ENCODE measurements at regions not wholly inside any gene's neighbourhood (a gene's known extent, or its start where the extent isn't known, plus 50 kb on each side); places are given as distances from the start of the nearest gene placed in this dataset.

GRCh38 chr3:150259526-150260397 is 148.3 kb upstream of the TSC22D2 start:
- TF ChIP-seq CTCF (IDR thresholded peaks at IDR 0.05; ENCODE audit: insufficient read depth, low read depth, low read length), result no peak
- Histone ChIP-seq H3K36me3 (ENCODE audit: control insufficient read depth, insufficient read depth, low read length) (no peaks in the 10 kb centered on the region), H3K4me3 (ENCODE audit: low read depth, low read length) (no peak overlapping the region), H3K27me3 (ENCODE audit: control insufficient read depth, insufficient read depth, low read length) (no peaks in the 10 kb centered on the region)
- ChIA-PET POLR2A (no interaction called here), CTCF (interaction anchor here (1.0 kb wide), 1 partner anchor 18 kb away, joined by 3 read pairs; no protein-coding TSS in a partner anchor)
- no peak for DNase-seq (ENCODE audit: low read depth)

GRCh38 chr3:150256782-150257181 is 151.3 kb upstream of the TSC22D2 start:
- TF ChIP-seq CTCF (IDR thresholded peaks at IDR 0.05; ENCODE audit: insufficient read depth, low read depth, low read length), result no peak
- H3K27me3 ChIP-seq (ENCODE audit: control insufficient read depth, insufficient read depth, low read length), result no peaks in the 10 kb centered on the region
- ChIA-PET CTCF (no interaction called here), POLR2A (no interaction called here)
- no peak overlapping the region for H3K4me3 ChIP-seq (ENCODE audit: low read depth, low read length)
- DNase-seq (ENCODE audit: low read depth), result no peak
- no peaks in the 10 kb centered on the region for H3K36me3 ChIP-seq (ENCODE audit: control insufficient read depth, insufficient read depth, low read length)

- TF ChIP-seq CTCF (IDR thresholded peaks at IDR 0.05; ENCODE audit: insufficient read depth, low read depth, low read length), result no peak
- no peaks in the 10 kb centered on the region for H3K36me3 ChIP-seq (ENCODE audit: control insufficient read depth, insufficient read depth, low read length)
- H3K4me3 ChIP-seq (ENCODE audit: low read depth, low read length), result no peak overlapping the region
- no peak for DNase-seq (ENCODE audit: low read depth)
- ChIA-PET CTCF (no interaction called here), POLR2A (no interaction called here)
- no peaks in the 10 kb centered on the region for H3K27me3 ChIP-seq (ENCODE audit: control insufficient read depth, insufficient read depth, low read length)
These were observed 151.8 kb upstream of the TSC22D2 start for GRCh38 chr3:150256318-150256717.

- ChIA-PET POLR2A (no interaction called here), CTCF (no interaction called here)
- DNase-seq (ENCODE audit: low read depth), result no peak
These were observed 152.3 kb upstream of the TSC22D2 start for GRCh38 chr3:150255826-150256225.

GRCh38 chr3:150255413-150255812 is 152.7 kb upstream of the TSC22D2 start:
- TF ChIP-seq CTCF (IDR thresholded peaks at IDR 0.05; ENCODE audit: insufficient read depth, low read depth, low read length), result no peak
- Histone ChIP-seq H3K27me3 (ENCODE audit: control insufficient read depth, insufficient read depth, low read length) (no peaks in the 10 kb centered on the region), H3K36me3 (ENCODE audit: control insufficient read depth, insufficient read depth, low read length) (no peaks in the 10 kb centered on the region), H3K4me3 (ENCODE audit: low read depth, low read length) (no peak overlapping the region)
- CTCF ChIA-PET, result interaction anchor here (1.2 kb wide), 1 partner anchor 28 kb away, joined by 3 read pairs; no protein-coding TSS in a partner anchor
- DNase-seq (ENCODE audit: low read depth), result no peak
- POLR2A ChIA-PET, result no interaction called here

More at GRCh38 chr3:150255826-150256225, 152.3 kb upstream of the TSC22D2 start:
- H3K4me3 ChIP-seq (ENCODE audit: low read depth, low read length), result no peak overlapping the region
- TF ChIP-seq CTCF (IDR thresholded peaks at IDR 0.05; ENCODE audit: insufficient read depth, low read depth, low read length), result no peak
- H3K36me3 ChIP-seq (ENCODE audit: control insufficient read depth, insufficient read depth, low read length), result no peaks in the 10 kb centered on the region
- H3K27me3 ChIP-seq (ENCODE audit: control insufficient read depth, insufficient read depth, low read length), result no peaks in the 10 kb centered on the region
